Amniotic epithelial cell (primary cell): ENCODE measurements at regions not wholly inside any gene's neighbourhood (a gene's known extent, or its start where the extent isn't known, plus 50 kb on each side); places are given as distances from the start of the nearest gene placed in this dataset.
A peak's percentile ranks its signal among the peaks of the same experiment; 100 is the strongest.
"Not testable (repeated sequence)": the region's sequence is repeated elsewhere in the genome, so short reads cannot be mapped to it uniquely, and the experiment has no call there.

Experiments
- DNase-seq: peaks from one replicate; pipeline ENCODE4 v3.0.0-alpha.2; 2010; ENCODE audit warnings: low read depth

DNA sequence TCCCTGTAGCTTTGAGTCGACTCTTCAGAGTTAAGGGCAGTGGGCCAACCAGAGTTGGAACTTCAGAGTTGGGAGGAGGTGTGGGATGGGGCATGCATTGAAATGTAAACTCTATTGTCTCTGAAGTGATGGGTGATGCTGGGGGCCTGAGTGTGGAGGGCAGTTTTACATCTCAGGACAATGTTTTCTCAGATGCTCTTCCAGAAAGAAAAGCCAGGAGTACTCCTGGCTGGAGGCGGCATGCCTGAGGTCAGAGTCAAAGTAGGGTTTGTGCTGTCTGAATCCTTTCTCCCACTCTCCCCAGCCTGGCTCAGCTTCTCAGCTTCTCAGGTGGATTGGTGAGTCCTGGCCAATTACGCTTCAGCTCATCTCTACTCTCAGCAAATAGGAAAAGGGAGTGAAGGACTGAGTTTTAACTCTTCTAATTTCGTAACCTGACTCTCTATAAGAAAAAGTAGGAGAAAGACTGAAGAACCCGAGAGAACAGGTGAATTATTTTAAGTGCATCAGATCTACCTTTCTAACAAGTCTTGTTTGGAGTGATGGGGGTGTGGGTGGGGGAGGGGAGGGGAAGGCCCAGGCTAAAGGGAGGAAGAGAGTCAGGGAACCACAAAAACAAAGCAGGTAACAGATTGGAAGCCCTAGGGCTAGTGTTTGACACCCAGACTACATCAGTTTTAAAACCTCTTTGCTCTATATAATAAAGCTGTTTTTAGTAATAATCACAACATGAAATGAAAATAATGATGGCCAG is 107.5 kb upstream of the PELI1 start:
- no peak for DNase-seq

DNA sequence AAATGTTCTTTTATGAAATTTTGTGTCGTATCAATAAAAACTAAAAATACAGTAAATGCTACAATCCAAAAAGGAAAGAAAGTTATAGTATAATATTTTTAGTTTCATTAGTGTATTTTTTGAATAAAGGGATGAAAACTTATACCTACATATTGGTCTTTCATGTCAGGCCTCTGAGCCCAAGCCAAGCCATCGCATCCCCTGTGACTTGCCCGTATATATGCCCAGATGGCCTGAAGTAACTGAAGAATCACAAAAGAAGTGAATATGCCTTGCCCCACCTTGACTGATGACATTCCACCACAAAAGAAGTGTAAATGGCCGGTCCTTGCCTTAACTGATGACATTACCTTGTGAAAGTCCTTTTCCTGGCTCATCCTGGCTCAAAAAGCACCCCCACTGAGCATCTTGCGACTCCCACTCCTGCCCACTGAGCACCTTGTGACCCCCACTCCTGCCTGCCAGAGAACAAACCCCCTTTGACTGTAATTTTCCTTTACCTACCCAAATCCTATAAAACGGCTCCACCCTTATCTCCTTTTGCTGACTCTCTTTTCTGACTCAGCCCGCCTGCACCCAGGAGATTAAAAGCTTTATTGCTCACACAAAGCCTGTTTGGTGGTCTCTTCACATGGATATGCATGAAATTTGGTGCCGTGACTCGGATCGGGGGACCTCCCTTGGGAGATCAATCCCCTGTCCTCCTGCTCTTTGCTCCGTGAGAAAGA is 108.2 kb upstream of the PELI1 start:
- not testable (repeated sequence) for DNase-seq

DNA sequence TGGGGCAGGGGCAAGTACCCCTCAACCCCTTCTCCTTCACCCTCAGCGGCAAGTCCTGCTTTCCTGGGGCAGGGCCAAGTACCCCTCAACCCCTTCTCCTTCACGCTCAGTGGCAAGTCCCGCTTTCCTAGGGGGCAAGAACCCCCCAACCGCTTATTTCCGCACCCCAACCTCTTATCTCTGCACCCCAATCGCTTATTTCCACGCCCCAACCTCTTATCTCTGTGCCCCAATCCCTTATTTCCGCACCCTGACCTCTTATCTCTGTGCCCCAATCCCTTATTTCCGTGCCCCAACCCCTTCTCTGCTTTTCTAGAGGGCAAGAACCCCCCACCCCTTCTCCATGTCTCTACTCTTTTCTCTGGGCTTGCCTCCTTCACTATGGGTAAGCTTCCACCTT is 109.2 kb upstream of the PELI1 start:
- not testable (repeated sequence) for DNase-seq

DNA sequence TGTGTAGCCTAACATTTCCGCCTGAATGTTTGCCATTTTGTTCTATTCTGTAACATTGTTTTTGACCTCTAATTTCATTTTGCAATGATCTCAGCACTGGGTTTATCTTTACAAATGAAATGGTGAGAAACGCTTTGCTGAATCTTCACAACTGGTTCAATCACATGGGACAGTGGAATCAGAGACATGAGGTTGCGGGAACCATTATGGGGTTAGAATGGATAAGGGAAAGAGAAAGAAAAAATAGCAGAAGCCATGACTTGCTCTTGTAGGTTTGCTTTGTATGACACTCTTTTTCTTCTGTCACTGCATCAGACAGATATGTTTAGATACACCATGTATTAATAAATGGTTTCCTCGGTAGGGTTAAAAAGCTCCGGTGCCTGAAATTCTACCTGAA is 114.3 kb upstream of the PELI1 start:
- DNase-seq, result no peak

DNA sequence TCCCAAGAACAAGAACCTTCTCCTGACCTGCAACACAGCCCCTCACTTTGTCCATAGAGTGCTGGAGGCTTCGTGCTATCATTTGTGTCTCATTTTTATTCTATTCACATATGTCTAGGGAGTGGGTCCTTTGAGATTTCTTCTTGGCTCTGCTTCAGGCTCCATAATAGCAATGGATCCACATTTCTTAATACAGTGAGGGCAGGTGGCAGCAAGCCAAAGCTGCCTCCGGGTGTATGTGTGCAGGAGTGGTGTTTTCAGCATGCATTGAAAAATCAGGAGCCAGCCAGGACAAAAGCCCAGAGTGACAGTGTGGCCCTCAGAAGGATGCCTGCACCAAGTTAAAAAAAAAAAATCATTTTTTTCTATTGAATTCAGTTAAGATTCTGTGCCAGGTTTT is 115.1 kb upstream of the PELI1 start:
- no peak for DNase-seq

DNA sequence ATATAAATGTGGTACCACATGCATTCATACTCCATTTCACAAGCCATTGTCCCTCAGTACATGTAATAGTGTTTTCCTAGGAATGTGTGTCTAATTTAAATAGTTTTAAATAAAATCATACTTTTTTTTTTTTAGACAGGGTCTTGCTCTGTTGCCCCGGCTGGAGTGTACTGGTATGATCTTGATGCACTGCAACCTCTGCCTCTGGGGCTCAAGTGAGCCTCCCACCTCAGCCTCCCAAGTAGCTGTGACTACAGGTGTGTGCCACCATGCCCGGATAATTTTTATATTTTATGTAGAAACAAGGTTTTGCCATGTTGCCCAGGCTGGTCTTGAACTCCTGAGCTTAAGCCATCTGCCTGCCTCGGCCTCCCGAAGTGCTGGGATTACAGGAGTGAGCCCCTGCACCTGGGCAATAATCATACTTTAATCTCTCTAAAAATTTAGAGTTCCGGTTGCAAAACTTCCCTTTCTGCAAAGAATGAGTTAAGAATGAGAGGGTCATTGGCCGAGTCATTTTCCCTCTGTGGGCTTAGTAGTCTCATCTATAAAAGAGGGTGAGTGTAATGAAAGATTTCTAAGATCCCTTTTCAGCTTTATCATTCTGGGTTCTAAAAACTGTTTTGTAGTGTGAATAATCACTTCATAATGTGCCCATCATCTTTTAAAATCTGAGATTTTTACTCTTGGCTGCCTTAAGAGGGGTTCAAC is 116.0 kb upstream of the PELI1 start:
- no peak for DNase-seq

DNA sequence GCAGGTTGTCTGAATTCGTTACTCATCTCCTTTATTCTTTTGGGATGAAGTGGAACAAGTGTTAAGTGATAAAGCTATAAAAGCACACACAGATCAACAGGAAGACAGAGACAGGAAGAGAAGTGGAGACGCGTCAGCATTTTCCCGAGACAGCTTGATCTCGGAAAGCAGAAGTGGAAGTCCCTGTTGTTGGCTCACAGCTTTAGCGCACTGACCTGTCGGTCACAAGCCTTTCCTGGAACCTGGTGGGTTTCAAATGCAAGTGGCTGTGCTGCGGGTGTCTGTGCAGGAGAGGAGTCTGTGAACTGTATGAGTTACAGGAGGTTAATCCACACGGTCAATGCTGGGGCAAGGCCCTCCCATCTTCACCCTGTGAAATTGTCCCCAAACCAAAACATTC is 116.6 kb upstream of the PELI1 start:
- DNase-seq, result no peak

DNA sequence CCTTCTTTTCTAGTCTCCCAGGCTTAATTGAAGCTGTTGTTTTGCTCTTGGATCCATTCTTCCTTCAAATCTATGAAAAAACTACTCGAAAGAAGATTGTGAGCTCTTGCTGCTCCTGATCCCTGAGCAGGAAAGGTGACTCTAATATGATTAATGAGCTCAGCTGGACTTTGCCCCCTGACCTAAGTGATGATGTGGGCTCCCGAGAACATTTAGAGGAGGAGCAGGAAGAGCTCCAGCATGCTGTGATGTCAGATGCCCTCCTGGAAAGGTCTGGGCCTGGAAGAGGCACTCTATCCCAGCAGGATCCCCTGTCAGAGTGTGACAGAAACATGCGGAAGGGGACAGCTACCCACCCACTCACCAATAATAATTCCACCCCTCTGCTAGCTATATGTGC is 117.9 kb upstream of the PELI1 start:
- DNase-seq, result peak; percentile 32

DNA sequence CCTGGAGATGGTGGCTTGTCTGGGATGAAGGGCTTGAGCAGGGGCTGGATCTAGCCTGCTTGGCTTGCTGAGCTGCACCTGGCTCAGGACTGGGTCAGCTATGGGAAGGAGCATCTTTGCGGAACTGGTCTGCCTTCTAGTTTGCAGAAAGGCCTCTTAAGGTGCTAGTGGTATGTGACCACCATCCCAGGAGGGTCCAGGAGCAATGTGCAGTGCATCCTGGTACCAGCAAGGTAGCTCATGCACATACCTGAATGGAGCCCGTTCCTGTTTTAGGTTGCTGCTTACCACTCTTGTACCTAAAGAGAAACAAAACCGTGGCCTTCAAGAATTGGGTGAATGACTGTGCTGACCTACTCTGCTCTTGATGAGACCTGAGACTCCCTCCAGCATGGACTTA is 118.6 kb upstream of the PELI1 start:
- DNase-seq, result no peak

DNA sequence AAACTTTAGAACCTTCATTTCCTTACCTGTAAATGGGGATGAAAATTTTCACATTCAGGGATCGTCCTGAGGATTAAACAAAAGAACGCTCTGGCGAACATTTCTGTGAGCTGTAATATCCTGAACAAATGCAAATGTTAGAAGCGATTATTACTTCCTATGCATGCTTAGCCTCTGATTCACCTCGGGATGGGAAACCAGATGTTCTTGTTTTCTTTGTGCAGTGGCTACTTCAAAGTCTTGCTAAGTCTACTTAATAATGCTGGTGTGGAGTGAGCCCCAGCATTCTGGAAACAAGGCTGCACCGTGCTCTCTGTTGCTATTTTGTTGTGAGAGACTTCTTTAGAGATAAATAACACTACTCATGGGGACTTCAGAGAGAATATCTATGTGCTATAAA is 119.1 kb upstream of the PELI1 start:
- DNase-seq, result peak; percentile 89

DNA sequence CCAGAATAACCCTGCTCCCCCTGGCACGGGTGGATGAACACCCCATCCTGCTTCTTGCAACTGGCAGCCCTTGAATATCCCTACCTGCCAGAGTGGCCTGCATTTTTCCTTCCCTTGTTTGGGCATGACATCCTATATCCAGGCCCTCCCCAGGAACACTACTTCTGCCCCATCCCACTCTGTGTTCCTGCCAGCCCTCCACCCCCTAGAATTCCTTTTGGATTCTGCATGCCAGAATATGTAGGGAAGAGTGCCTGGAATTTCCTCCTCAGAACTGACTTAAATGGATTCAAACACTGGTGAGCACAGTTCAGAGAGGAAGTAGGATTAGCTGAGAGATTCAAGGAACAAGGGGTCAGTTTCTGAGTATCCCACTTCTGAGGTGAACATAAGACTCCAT is 123.5 kb upstream of the PELI1 start:
- no peak for DNase-seq

DNA sequence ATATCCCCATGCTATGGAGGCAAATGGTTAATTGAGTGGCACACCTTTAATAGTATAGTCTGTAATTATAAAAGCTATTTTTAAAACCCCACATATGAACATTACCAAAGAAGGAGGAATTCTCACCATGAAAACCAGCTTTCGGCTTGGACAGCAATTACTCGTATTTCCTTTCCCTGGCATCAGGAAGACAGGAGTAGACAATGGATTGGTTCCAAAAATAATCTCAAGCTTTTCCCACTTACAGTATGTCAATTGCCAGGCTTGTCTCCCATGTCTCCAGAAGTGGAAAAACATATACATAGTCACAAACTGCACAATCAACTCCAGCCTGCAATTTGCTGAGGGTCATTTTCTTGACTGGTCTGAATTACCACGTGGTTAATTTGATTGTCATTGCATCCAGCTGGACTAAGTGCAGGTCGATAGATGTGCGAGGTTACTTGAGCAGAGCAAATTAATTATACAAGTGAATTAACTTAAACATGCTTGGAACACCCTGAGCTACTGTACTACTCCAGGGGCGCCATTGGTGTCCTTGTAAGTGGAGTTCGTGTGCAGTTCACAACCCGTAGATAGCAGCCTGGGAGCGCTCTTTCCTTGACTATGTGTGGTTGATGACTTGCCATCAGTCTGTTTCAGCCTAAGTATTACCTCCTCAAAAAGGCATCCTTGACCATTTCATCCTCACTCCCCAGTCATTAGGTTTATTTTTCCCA is 124.3 kb upstream of the PELI1 start:
- DNase-seq, result no peak

DNA sequence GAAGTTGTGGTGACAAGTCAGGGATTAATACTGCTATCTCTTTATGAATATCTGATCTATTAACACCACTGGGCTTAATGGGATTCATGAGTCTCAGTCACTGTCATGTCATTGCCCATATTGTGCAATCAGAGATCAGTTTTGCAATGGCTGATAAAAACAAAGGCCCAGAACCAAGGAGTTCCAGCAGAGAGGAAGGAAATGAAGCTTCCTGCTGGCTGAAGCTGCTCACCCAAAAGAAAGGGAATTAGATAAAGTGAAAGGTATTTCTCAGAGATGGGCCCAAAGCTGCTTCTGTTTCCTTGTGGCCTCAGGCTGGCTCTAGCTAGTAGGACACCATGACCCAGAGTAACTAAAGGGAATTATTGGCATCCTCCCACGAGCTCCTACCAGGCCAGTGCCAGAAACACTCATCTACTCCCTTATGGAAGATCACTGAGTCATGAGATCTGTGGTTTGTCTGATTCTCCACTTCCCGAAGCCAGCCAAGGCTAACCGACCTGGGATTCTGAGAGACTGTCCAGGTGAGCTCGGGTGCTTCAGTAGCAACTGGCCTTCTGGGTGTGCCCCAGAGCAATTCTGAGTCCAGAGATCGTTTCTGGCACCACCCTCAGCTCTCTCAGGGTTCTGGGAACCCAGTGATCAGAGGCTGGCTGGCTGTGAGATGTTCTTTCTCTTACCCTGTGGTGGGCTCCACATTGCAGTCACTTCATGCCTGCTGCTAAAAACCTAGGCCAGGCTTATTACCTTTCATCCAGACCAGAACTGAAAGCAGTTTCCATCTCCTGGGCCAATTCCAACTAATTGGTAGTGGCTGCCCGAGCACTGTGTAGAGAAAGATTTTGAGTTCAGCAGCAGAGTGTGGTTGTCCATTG is 129.5 kb upstream of the PELI1 start:
- peak; percentile 90 for DNase-seq

DNA sequence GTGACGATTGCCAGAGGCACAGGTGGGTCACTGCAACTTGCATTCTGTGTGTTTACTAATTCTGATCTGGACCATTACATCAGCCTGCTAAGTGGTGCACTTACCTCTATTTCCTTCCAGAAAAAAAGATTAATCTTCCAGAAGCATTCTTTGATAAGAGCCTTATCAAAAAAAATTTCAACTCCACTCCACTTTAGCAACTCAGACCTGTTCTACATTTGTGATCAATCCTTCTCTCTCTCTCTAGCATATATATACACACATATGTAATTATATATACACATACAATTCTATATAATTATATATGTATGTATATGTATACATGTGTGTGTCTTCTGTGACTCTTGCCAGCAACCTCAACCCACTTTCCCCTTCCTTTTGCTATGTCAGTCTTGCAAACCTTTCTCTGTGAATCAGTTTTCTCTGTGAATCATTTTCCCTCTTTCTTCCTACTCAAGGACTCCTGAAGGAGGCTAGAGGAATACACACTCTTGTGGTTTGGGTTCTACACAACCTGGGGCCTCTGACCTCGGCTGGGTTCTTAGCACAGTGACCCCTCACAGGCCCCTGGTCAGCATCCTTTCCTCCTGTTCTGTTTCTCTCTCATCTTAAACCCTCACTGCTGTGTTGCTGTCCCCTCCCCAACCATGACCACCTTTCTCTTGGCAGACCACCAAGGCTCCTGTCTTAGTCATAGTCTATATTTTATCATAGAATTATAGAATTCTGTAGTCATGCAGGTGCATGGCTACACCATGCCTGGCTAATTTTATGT is 130.4 kb upstream of the PELI1 start:
- DNase-seq, result peak; percentile 47

DNA sequence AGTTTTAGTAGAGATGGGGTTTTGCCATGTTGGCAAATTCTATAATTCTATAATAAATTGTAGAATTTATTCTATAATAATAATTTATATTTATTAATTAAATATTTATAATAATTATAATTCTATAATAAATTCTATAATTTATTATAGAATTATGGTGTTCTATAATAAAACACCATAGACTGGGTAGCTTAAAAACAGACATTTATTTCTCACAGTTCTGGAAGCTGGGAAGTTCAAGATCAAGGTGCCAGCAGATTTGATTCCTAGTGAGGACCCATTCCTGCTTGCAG is 130.9 kb upstream of the PELI1 start:
- no peak for DNase-seq

DNA sequence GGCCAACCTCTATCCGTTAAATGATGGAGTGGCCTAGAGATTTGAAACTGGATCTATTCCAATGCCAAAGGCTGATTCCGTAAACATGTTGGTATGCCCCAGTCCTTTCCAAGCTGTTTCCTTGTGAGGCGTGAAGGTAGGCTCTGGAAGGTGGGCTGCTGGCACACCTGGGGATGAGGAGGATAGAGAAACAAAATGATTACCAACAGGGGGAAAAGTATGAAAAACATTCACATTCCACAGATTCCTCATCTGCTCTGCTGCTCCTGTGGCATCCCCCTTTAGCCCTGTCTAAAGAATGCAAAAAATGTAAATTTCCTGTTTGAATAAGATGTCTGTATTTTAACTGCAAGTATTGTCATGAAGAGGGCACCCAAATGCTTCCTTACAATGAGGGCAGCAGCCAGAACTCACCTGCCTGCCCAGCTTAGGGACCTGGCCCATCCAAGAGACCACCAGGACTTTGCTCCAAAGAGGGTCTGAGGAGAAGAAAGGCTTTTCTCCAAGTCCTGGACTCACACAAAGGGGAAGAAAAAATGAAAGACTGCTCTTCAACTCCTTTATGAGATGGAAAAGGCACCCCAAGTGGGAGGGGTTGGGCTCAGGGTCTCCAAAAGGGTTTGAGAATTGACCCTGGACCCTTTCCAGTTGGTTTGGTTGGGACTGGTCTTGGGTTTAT is 132.3 kb upstream of the PELI1 start:
- peak; percentile 24 for DNase-seq

DNA sequence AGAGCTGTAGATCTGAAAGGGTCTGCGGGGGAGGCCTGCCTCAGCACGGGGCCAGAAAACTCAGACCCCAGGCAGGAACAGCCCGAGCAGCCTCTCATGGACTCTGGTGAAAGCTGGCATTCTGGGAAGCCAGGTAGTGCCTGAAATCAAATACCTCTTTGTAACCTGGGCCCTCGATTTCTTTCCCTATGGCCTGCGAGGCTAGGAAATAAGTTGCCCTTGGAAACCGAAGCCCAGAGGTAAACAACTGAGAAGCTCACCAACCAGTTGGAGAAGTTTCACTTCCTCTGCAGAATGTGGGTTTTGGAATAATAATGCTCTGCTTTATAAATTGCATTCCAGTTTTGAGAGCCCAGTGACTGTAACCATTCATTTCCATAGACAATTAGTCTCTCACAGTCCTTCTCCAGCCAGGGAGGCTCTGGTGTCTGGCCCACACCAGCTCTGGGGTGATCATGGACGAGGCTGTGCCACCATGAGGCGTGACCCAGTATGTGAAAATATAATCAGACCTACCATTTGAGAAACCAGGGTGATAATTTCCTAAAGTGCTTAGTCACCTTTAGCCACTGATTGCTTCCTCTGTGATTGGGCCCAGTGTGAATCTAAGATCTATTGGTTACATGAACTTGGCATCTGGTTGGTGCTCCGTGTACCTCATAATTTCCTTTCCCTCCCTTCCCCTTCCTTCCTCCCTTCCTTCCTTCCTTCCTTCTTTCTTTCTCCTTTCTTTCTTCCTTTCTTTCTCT is 133.1 kb upstream of the PELI1 start:
- DNase-seq, result no peak

DNA sequence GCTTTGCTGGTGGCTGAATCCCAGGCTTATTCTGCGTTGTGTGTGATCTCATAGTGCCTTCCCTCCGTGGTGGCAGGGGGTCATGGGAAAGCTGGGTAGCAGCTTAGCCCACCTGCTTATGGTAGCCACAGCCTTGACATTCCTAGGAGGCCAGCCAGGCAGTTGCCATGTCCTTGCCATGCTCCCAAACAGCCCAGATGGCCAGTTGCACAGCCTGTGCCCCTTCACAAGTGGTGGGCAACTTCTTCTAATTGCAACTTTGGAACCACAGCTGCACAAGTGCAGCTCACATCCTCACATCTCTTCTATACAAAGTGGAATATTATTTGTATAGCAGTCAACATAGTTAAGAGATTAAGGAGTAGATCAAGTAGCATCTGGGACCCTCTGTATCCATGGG is 136.6 kb upstream of the PELI1 start:
- not testable (repeated sequence) for DNase-seq

DNA sequence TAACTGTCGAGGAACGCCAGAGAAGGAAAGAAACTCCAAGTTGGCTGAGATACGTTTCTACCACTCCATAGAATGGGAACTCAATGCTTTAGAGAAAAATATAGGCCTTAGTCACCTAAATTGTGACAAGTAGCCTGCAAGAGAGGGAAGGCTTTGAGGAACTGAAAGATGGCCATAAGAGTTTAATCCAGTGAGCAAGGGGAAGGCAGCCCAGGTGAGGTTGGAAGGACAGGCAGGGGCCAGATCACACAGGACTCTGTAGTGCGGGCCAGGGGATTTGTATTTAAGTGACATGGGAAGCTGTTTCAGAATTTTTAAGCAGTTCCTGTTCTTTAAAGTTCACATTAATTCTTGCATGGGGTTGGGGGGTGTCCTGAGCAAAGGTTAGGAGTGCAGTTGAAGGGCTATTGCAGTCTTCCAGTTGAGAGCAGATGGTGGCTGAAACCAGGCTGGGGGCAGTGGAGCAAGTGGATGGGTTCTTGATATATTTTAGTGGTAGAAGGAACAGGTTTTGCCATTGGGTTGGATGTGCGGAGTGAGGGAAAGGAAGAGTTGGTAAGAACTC is 138.9 kb upstream of the PELI1 start:
- no peak for DNase-seq
